ENCODE measurements at regions not wholly inside any gene's neighbourhood (a gene's known extent, or its start where the extent isn't known, plus 50 kb on each side); places are given as distances from the start of the nearest gene placed in this dataset.
"Not testable (repeated sequence)": the region's sequence is repeated elsewhere in the genome, so short reads cannot be mapped to it uniquely, and the experiment has no call there.

DNA sequence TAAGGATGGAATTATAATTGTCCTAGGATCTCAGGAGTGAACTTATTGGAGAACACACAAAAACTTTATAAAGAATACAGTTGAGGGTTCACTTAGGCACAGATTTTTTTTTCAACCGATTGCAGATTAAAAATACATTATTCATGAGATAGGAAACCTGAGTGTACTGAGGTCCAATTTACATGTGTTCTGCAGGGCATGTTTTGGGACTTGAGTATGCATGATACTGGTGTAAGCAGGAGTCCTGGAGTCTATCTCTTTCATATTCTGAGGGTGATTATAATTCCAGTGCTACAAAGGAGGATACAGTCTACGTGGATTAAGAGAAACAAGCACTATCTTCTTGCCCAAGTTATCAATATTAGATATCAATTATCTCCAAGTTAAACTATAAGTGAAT, 139.3 kb upstream of the HSFY2 start:
- Mint-ChIP-seq H3K27ac (no peak overlapping the region), H3K9me3 (peaks cover 0 to 7% (median 0%) of the 10 kb centered on the region in 11 donors), H3K4me3 (no peak overlapping the region), H3K27me3 (no peaks in the 10 kb centered on the region), H3K36me3 (peaks cover 0 to 36% (median 0%) of the 10 kb centered on the region in 5 donors), H3K4me1 (peaks cover 0 to 2% (median 0%) of the 10 kb centered on the region in 7 donors)
- H3K36me3 ChIP-seq (ENCODE audit: control insufficient read depth in 2 of 3, insufficient read depth in 3 of 3, low read length in 3 of 3): no peaks in the 10 kb centered on the region
- no peaks in the 10 kb centered on the region for H3K27me3 ChIP-seq (ENCODE audit: control insufficient read depth in 2 of 2, insufficient read depth in 2 of 2, low read length in 2 of 2)
- ATAC-seq (no peak), DNase-seq (no peak)
- CTCF ChIA-PET: no interaction called here
- H3K4me1 ChIP-seq (ENCODE audit: control insufficient read depth in 2 of 2, insufficient read depth in 2 of 2, low read length in 2 of 2): no peaks in the 10 kb centered on the region
- no peak overlapping the region for H3K4me3 ChIP-seq (ENCODE audit: low read length)
- intact Hi-C loops (cut with micrococcal nuclease): no loop called here
- POLR2A ChIA-PET: no interaction called here
- no peak overlapping the region for H3K27ac ChIP-seq (ENCODE audit: low read depth, low read length)
- H3K9me3 ChIP-seq (ENCODE audit: control insufficient read depth in 2 of 3, low read length in 3 of 3): no peaks in the 10 kb centered on the region

DNA sequence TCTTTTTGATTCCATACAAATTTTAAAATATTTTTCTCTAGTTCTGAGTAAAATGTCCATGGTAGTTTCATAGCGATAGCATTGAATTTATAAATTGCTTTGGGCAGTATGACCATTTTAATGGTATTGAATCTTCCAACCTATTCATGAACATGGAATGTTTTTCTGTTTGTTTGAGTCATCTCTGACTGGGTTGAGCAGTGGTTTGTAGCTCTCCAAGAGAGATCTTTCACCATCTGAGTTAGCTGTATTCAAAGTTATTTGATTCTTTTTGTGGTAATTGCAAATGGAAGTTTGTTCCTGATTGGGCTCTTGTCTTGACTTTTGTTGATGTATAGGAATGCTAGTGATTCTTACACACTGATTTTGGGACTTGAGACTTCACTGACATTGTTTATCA, 136.3 kb upstream of the HSFY2 start:
- no peak overlapping the region for H3K4me3 ChIP-seq (ENCODE audit: low read length)
- no peaks in the 10 kb centered on the region for H3K27me3 ChIP-seq (ENCODE audit: control insufficient read depth in 2 of 2, insufficient read depth in 2 of 2, low read length in 2 of 2)
- intact Hi-C loops (cut with micrococcal nuclease): no loop called here
- H3K36me3 ChIP-seq (ENCODE audit: control insufficient read depth in 2 of 3, insufficient read depth in 3 of 3, low read length in 3 of 3): no peaks in the 10 kb centered on the region
- no peak overlapping the region for H3K27ac ChIP-seq (ENCODE audit: low read depth, low read length)
- DNase-seq (no peak), ATAC-seq (no peak)
- no peaks in the 10 kb centered on the region for H3K4me1 ChIP-seq (ENCODE audit: control insufficient read depth in 2 of 2, insufficient read depth in 2 of 2, low read length in 2 of 2)
- H3K9me3 ChIP-seq (ENCODE audit: control insufficient read depth in 2 of 3, low read length in 3 of 3): no peaks in the 10 kb centered on the region
- H3K4me1 Mint-ChIP-seq: peaks cover 0 to 2% (median 0%) of the 10 kb centered on the region in 7 donors
- peaks cover 0 to 39% (median 0%) of the 10 kb centered on the region in 5 donors for H3K36me3 Mint-ChIP-seq
- ChIA-PET POLR2A (no interaction called here), CTCF (no interaction called here)
- no peak overlapping the region for H3K27ac Mint-ChIP-seq
- no peaks in the 10 kb centered on the region for H3K27me3 Mint-ChIP-seq
- peaks cover 0 to 5% (median 0%) of the 10 kb centered on the region in 11 donors for H3K9me3 Mint-ChIP-seq
- no peak overlapping the region for H3K4me3 Mint-ChIP-seq

DNA sequence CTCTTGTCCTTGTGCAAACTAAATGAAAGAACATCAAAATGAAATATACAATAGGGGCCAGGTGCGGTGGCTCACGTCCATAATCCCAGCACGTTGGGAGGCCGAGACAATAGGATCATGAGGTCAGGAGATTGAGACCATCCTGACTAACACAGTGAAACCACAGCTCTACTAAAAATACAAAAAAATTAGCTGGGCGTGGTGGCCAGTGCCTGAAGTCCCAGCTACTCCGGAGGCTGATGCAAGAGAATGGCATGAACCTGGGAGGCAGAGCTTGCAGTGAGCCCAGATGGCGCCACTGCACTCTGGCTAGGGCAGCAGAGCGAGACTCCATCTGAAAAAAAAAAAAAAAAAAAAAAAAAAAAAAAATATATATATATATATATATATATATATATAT, 132.7 kb upstream of the HSFY2 start:
- H3K9me3 ChIP-seq (ENCODE audit: control insufficient read depth in 2 of 3, low read length in 3 of 3); H3K9me3 Mint-ChIP-seq; H3K4me3 Mint-ChIP-seq; H3K27me3 Mint-ChIP-seq; H3K4me3 ChIP-seq (ENCODE audit: low read length); H3K4me1 ChIP-seq (ENCODE audit: control insufficient read depth in 2 of 2, insufficient read depth in 2 of 2, low read length in 2 of 2); CTCF ChIA-PET; POLR2A ChIA-PET; H3K27ac ChIP-seq (ENCODE audit: low read depth, low read length); intact Hi-C loops (cut with micrococcal nuclease); H3K27ac Mint-ChIP-seq; DNase-seq; H3K27me3 ChIP-seq (ENCODE audit: control insufficient read depth in 2 of 2, insufficient read depth in 2 of 2, low read length in 2 of 2); ATAC-seq; H3K4me1 Mint-ChIP-seq; H3K36me3 ChIP-seq (ENCODE audit: control insufficient read depth in 2 of 3, insufficient read depth in 3 of 3, low read length in 3 of 3): not testable (repeated sequence)
- H3K36me3 Mint-ChIP-seq: peaks cover 0 to 39% (median 0%) of the 10 kb centered on the region in 5 donors

DNA sequence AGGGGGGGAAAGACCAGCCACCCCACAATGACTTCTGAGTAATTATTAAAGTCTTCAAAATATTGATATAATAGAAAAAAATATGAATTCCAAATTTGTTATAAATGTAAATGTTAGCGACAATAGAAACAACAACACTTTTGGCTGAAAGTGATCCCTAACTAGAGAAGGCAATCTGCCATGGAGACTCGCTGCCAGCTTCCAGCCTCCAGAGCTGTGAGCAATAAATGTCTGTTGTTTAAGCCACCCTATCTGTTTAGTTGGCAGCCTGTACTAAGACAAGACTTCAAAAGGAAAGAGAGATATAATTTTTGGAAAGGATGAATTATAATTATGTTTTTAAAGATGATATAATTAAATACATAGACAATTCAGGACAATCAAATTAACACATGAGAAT, 130.8 kb upstream of the HSFY2 start:
- Mint-ChIP-seq H3K36me3 (peaks cover 0 to 27% (median 0%) of the 10 kb centered on the region in 5 donors), H3K4me3 (no peak overlapping the region), H3K9me3 (peaks cover 0 to 5% (median 0%) of the 10 kb centered on the region in 11 donors), H3K27ac (no peak overlapping the region), H3K27me3 (no peaks in the 10 kb centered on the region), H3K4me1 (peaks cover 0 to 5% (median 0%) of the 10 kb centered on the region in 7 donors)
- Histone ChIP-seq H3K9me3 (ENCODE audit: control insufficient read depth in 2 of 3, low read length in 3 of 3) (no peaks in the 10 kb centered on the region), H3K4me1 (ENCODE audit: control insufficient read depth in 2 of 2, insufficient read depth in 2 of 2, low read length in 2 of 2) (no peaks in the 10 kb centered on the region), H3K4me3 (ENCODE audit: low read length) (no peak overlapping the region), H3K27me3 (ENCODE audit: control insufficient read depth in 2 of 2, insufficient read depth in 2 of 2, low read length in 2 of 2) (no peaks in the 10 kb centered on the region), H3K36me3 (ENCODE audit: control insufficient read depth in 2 of 3, insufficient read depth in 3 of 3, low read length in 3 of 3) (no peaks in the 10 kb centered on the region), H3K27ac (ENCODE audit: low read depth, low read length) (no peak overlapping the region)
- intact Hi-C loops (cut with micrococcal nuclease): no loop called here
- ChIA-PET POLR2A (no interaction called here), CTCF (no interaction called here)
- ATAC-seq (no peak), DNase-seq (no peak)

DNA sequence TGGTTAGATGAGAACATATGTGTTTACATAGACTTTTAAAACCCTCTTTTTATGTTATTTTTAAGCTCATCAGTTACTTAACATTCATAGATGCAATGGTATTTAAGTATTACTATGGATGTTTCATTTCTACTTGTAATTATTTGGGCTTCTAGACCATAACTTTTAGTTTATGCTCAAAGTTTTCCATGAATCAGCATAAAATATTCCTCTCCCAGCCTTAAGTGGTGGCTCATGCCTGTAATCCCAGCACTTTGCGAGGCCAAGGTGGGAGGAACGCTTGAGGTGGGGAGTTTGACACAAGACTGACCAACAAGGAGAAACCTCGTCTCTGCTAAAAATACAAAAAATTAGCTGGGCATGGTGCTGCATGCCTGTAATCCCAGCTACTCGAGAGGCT, 118.5 kb upstream of the HSFY2 start:
- no peaks in the 10 kb centered on the region for H3K4me1 ChIP-seq (ENCODE audit: control insufficient read depth in 2 of 2, insufficient read depth in 2 of 2, low read length in 2 of 2)
- Mint-ChIP-seq H3K4me3 (no peak overlapping the region), H3K4me1 (no peaks in the 10 kb centered on the region), H3K36me3 (peaks cover 0 to 9% (median 0%) of the 10 kb centered on the region in 5 donors), H3K27ac (no peak overlapping the region), H3K27me3 (no peaks in the 10 kb centered on the region), H3K9me3 (peaks cover 0 to 11% (median 0%) of the 10 kb centered on the region in 11 donors)
- H3K4me3 ChIP-seq (ENCODE audit: low read length): no peak overlapping the region
- DNase-seq: no peak
- ATAC-seq: no peak
- no peak overlapping the region for H3K27ac ChIP-seq (ENCODE audit: low read depth, low read length)
- no peaks in the 10 kb centered on the region for H3K36me3 ChIP-seq (ENCODE audit: control insufficient read depth in 2 of 3, insufficient read depth in 3 of 3, low read length in 3 of 3)
- intact Hi-C loops (cut with micrococcal nuclease): no loop called here
- ChIA-PET POLR2A (no interaction called here), CTCF (interaction anchor here (0.5 kb wide), 1 partner anchor 32 kb away, joined by 4 read pairs; no protein-coding TSS in a partner anchor)
- no peaks in the 10 kb centered on the region for H3K27me3 ChIP-seq (ENCODE audit: control insufficient read depth in 2 of 2, insufficient read depth in 2 of 2, low read length in 2 of 2)
- H3K9me3 ChIP-seq (ENCODE audit: control insufficient read depth in 2 of 3, low read length in 3 of 3): no peaks in the 10 kb centered on the region

DNA sequence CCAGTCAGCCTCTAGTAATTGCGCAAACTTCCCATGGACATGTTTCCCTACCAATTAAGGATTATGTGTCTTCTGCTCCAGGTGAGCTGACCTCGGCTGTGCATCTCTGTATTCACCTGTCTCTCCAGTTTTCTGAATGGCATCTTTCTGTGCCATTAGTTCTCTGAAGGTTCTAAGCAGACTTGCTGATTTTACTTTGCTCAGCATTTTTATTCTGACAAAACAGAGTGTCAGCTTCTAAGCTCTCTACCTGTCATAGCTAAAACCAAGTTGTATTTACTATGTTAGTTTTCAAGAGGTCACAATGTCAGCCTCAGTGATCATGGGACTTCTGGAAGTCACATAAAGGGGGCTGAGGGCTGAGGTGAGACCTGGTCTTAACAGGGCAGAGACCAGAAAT, 116.0 kb upstream of the HSFY2 start:
- no peaks in the 10 kb centered on the region for H3K36me3 ChIP-seq (ENCODE audit: control insufficient read depth in 2 of 3, insufficient read depth in 3 of 3, low read length in 3 of 3)
- no peaks in the 10 kb centered on the region for H3K27me3 ChIP-seq (ENCODE audit: control insufficient read depth in 2 of 2, insufficient read depth in 2 of 2, low read length in 2 of 2)
- no peaks in the 10 kb centered on the region for H3K9me3 ChIP-seq (ENCODE audit: control insufficient read depth in 2 of 3, low read length in 3 of 3)
- no peaks in the 10 kb centered on the region for H3K27me3 Mint-ChIP-seq
- ChIA-PET CTCF (no interaction called here), POLR2A (no interaction called here)
- no peak for ATAC-seq
- no peak overlapping the region for H3K4me3 ChIP-seq (ENCODE audit: low read length)
- H3K36me3 Mint-ChIP-seq: peaks cover 0 to 9% (median 0%) of the 10 kb centered on the region in 5 donors
- intact Hi-C loops (cut with micrococcal nuclease): no loop called here
- no peaks in the 10 kb centered on the region for H3K4me1 ChIP-seq (ENCODE audit: control insufficient read depth in 2 of 2, insufficient read depth in 2 of 2, low read length in 2 of 2)
- peaks cover 0 to 4% (median 0%) of the 10 kb centered on the region in 11 donors for H3K9me3 Mint-ChIP-seq
- no peaks in the 10 kb centered on the region for H3K4me1 Mint-ChIP-seq
- no peak overlapping the region for H3K4me3 Mint-ChIP-seq
- no peak overlapping the region for H3K27ac Mint-ChIP-seq
- DNase-seq: no peak
- no peak overlapping the region for H3K27ac ChIP-seq (ENCODE audit: low read depth, low read length)

DNA sequence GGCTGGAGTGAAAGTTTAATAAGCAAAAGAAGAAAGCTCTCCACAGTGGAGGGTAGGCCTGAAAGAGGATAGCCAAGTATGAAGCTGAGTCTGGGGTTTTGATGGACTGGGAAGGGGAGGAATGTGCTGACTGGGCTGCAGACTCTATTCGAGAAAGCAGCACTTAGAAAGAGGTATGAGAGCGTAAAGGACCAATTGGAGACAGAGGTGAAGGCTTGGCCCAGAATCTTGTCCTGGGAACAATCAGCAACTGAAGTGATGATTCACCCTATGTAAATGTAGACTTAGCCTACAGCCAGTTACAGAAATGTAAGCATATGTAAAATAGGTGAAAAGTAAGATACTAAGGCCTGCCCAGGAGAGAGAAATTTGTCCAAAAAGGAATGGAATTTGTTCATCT, 111.2 kb upstream of the HSFY2 start:
- DNase-seq (no peak), ATAC-seq (no peak)
- no peak overlapping the region for H3K4me3 ChIP-seq (ENCODE audit: low read length)
- H3K27me3 ChIP-seq (ENCODE audit: control insufficient read depth in 2 of 2, insufficient read depth in 2 of 2, low read length in 2 of 2): no peaks in the 10 kb centered on the region
- no peaks in the 10 kb centered on the region for H3K9me3 ChIP-seq (ENCODE audit: control insufficient read depth in 2 of 3, low read length in 3 of 3)
- no peaks in the 10 kb centered on the region for H3K4me1 ChIP-seq (ENCODE audit: control insufficient read depth in 2 of 2, insufficient read depth in 2 of 2, low read length in 2 of 2)
- H3K4me3 Mint-ChIP-seq: no peak overlapping the region
- intact Hi-C loops (cut with micrococcal nuclease): no loop called here
- no peaks in the 10 kb centered on the region for H3K27me3 Mint-ChIP-seq
- no peak overlapping the region for H3K27ac Mint-ChIP-seq
- CTCF ChIA-PET: no interaction called here
- H3K4me1 Mint-ChIP-seq: no peaks in the 10 kb centered on the region
- POLR2A ChIA-PET: no interaction called here
- peaks cover 0 to 9% (median 0%) of the 10 kb centered on the region in 5 donors for H3K36me3 Mint-ChIP-seq
- H3K9me3 Mint-ChIP-seq: peaks cover 0 to 4% (median 0%) of the 10 kb centered on the region in 11 donors
- H3K36me3 ChIP-seq (ENCODE audit: control insufficient read depth in 2 of 3, insufficient read depth in 3 of 3, low read length in 3 of 3): no peaks in the 10 kb centered on the region
- H3K27ac ChIP-seq (ENCODE audit: low read depth, low read length): no peak overlapping the region
